ENCODE measurements at regions not wholly inside any gene's neighbourhood (a gene's known extent, or its start where the extent isn't known, plus 50 kb on each side); places are given as distances from the start of the nearest gene placed in this dataset.

DNA sequence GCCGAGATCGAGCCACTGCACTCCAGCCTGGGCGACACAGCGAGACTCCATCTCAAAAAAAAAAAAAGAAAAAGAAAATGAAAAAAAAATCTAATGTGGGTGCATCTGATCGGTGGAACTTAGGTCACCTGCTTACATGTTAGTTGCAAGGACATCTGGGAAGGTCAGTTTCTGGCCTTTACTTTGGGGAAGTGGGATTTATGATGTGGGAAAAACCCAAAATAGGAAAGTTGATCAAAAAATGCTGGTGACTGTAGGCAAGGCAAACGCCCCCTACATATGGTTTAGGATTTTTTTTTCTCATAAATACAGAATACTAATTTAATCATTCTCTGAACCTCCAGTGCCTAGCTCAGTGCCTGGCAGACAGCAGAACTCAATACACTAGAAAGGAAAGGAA lies 69.2 kb upstream of the PIM1 start:
- TF ChIP-seq EP300 (IDR thresholded peaks at IDR 0.05), result no peak
- TF ChIP-seq POLR2A (IDR thresholded peaks at IDR 0.05), result no peak
- TF ChIP-seq, protein P1, sequence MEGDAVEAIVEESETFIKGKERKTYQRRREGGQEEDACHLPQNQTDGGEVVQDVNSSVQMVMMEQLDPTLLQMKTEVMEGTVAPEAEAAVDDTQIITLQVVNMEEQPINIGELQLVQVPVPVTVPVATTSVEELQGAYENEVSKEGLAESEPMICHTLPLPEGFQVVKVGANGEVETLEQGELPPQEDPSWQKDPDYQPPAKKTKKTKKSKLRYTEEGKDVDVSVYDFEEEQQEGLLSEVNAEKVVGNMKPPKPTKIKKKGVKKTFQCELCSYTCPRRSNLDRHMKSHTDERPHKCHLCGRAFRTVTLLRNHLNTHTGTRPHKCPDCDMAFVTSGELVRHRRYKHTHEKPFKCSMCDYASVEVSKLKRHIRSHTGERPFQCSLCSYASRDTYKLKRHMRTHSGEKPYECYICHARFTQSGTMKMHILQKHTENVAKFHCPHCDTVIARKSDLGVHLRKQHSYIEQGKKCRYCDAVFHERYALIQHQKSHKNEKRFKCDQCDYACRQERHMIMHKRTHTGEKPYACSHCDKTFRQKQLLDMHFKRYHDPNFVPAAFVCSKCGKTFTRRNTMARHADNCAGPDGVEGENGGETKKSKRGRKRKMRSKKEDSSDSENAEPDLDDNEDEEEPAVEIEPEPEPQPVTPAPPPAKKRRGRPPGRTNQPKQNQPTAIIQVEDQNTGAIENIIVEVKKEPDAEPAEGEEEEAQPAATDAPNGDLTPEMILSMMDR (IDR thresholded peaks at IDR 0.05), result no peak
- Histone ChIP-seq H3K36me3 (no peaks in the 10 kb centered on the region), H3K27me3 (no peaks in the 10 kb centered on the region), H3K4me3 (no peak overlapping the region), H3K9me3 (no peaks in the 10 kb centered on the region), H3K27ac (no peak overlapping the region), H3K4me1 (ENCODE audit: insufficient read depth) (peaks cover 14% of the 10 kb centered on the region)
- 90 to 96% (median 93%) methylated on average over 6 of the region's 6 CpGs for WGBS, 3 donors
- intact Hi-C loops (cut with DNase I), result no loop called here
- no peak for DNase-seq

DNA sequence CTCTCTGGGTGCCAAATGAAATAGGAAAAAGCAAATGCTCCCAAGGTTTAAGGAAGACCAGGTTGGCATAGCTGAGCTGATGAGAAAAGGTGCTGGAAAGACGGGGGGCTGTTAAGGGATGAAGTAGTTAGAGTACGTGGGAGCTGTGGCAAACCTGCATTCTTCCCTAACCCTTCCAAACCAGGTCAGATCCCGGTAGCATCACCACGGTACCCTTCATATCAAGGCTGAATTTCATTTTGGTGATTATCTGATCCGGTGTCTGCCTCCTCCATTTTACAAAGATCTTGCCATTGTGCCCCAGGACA lies 68.0 kb upstream of the PIM1 start:
- WGBS, 3 donors, result 25 to 38% (median 28%) methylated on average over 5 of the region's 5 CpGs
- H3K27me3 ChIP-seq, result no peaks in the 10 kb centered on the region
- peak overlapping the region; percentile 40 for H3K4me3 ChIP-seq
- DNase-seq, result no peak
- intact Hi-C loops (cut with DNase I), result no loop called here
- TF ChIP-seq, protein P1 (IDR thresholded peaks at IDR 0.05), result no peak
- TF ChIP-seq POLR2A (IDR thresholded peaks at IDR 0.05), result no peak
- TF ChIP-seq EP300 (IDR thresholded peaks at IDR 0.05), result no peak
- peaks cover 14% of the 10 kb centered on the region for H3K4me1 ChIP-seq (ENCODE audit: insufficient read depth)
- no peaks in the 10 kb centered on the region for H3K9me3 ChIP-seq
- H3K27ac ChIP-seq, result peak overlapping the region in 1 of 2 donors; percentile 80
- no peaks in the 10 kb centered on the region for H3K36me3 ChIP-seq

DNA sequence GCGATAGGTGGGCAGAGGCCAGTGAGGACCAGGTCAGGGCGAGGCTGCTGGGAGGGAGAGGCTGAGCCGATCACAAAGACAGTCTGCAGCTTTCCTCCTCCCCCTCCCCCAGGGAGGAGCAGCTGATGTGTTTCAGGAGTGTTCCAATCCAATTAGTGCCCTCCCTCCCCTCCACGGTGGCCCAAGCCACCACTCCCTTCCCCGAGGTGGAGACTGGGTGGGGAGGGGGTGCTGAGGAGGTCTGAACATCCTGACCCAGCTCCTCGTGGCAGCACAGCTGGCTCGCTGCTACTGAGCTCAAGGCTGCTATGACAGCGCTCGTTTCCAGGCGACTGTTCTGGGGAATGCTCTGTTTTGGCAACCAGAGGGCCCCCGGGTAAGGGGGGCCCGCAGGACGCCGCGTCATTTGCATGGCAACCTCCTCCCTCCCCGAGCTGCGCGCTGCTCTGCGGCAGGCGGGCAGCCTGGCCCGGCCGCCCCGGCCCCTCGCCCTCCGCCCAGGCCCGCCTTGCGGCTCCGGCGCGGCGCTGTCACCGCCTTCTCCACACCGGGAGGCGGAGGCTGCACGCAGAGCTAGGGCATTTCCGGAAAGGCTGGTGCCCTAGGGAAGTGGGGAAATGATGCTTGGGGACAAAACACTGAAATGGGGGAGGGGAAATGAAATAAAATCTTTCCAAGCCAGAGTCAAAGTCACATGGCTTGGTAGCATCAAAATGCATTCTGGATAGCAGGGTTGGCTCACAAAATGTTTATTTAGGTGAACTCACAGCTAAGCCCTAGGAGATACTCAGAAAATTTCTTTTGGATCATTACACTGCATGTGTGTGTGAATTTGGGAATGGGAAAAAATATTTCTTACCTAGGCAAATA lies 67.4 kb upstream of the PIM1 start:
- H3K27me3 ChIP-seq, result no peaks in the 10 kb centered on the region
- intact Hi-C loops (cut with DNase I), result no loop called here
- WGBS, 3 donors, result 0 to 1% (median 1%) methylated on average over 30 to 36 of the region's 36 CpGs
- peak overlapping the region in 1 of 2 donors; percentile 80 for H3K27ac ChIP-seq
- no peaks in the 10 kb centered on the region for H3K9me3 ChIP-seq
- H3K36me3 ChIP-seq, result no peaks in the 10 kb centered on the region
- peak; percentile 86 to 92 (median 88) for DNase-seq
- peaks cover 14% of the 10 kb centered on the region for H3K4me1 ChIP-seq (ENCODE audit: insufficient read depth)
- H3K4me3 ChIP-seq, result peak overlapping the region; percentile 40
- TF ChIP-seq, protein P1 (IDR thresholded peaks at IDR 0.05), result no peak
- peak; percentile 86 for TF ChIP-seq EP300 (IDR thresholded peaks at IDR 0.05)
- peak; percentile 50 for TF ChIP-seq POLR2A (IDR thresholded peaks at IDR 0.05)

DNA sequence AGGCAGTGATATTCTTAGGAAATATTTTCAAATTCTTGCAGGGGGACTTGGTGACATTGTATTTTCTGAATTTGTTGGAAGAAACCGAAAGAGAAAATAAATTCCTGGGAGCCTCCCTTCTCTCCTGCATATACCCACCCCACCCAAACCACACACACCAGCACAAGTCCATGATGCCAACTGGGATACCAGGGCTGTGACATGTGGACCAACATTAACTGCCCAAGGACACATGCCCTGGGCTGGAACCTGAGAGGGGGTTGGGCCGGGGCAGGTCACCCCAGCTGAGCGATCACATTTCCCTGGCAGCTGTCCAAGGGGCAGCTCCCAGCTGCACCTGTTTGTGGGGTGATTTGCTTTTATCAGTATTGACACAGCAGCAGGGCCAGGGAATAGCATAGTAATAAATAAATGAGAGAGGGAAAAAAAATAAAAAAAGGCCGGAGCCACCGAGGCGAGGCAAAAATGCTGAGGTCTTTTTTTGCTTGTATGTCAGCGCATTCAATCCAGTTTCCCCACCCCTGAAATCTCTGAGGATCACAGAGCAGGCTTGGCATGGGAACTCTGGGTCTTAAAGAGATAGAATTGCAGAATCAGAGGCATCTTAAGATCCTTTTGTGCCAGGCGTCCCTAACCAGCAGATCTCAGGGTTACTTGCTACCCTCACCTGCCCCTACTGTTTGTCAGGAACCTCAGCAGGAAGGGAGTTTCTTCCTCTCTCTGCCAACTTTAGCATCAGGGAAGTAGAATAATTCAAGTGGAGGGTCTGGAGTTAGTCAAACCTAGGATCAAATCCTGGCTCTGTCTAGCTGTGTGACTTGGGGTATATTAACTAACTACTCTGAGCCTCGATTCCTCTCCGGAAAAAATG lies 66.5 kb upstream of the PIM1 start:
- intact Hi-C loops (cut with DNase I), result no loop called here
- Histone ChIP-seq H3K36me3 (no peaks in the 10 kb centered on the region), H3K27ac (peak overlapping the region in 1 of 2 donors; percentile 80), H3K4me3 (peak overlapping the region; percentile 40), H3K9me3 (no peaks in the 10 kb centered on the region), H3K4me1 (ENCODE audit: insufficient read depth) (peaks cover 14% of the 10 kb centered on the region), H3K27me3 (no peaks in the 10 kb centered on the region)
- TF ChIP-seq EP300 (IDR thresholded peaks at IDR 0.05), result no peak
- TF ChIP-seq, protein P1 (IDR thresholded peaks at IDR 0.05), result no peak
- TF ChIP-seq POLR2A (IDR thresholded peaks at IDR 0.05), result no peak
- WGBS, 3 donors, result 22 to 30% (median 27%) methylated on average over 10 of the region's 10 CpGs
- DNase-seq, result peak; percentile 38 to 64 (median 60)
